Suprapubic skin (tissue), 4 donors: ENCODE measurements at regions not wholly inside any gene's neighbourhood (a gene's known extent, or its start where the extent isn't known, plus 50 kb on each side); places are given as distances from the start of the nearest gene placed in this dataset.

Source experiments
- CTCF ChIP-seq, 2 donors: fragments of 200-600 bp in 1 of 2; fragments of 450-650 bp in 1 of 2; sonication (generic) in 1 of 2; IDR thresholded peaks; one replicate each; pipeline ENCODE4 v1.5.1; 2016 to 2019; ENCODE audit warnings: antibody characterized with exemption in 2 of 2, mild to moderate bottlenecking in 1 of 2, moderate library complexity in 1 of 2
- EP300 ChIP-seq: sonication (generic); formaldehyde crosslinking; IDR thresholded peaks from one replicate; pipeline ENCODE4 v1.6.1; 2017; ENCODE audit warnings: antibody characterized with exemption
- POLR2A ChIP-seq, 2 donors: fragments of 450-650 bp; IDR thresholded peaks; one replicate each; pipeline ENCODE4 v1.6.1; 2017; ENCODE audit warnings: antibody characterized with exemption in 2 of 2, mild to moderate bottlenecking in 2 of 2, moderate library complexity in 2 of 2
- POLR2AphosphoS5 ChIP-seq, 3 donors: sonication (generic); formaldehyde crosslinking; IDR thresholded peaks; one replicate each; pipeline ENCODE4 v1.6.1; 2017; ENCODE audit warnings: antibody characterized with exemption in 3 of 3

- TF ChIP-seq CTCF (IDR thresholded peaks at IDR 0.05) (no peak), EP300 (no peak), POLR2A (IDR thresholded peaks at IDR 0.05) (no peak), POLR2AphosphoS5 (IDR thresholded peaks at IDR 0.05) (no peak)
Observed at GRCh38 chr13:97648171-97648880, 214.4 kb downstream of the RAP2A start.
